Esophagus muscularis mucosa (tissue), 4 donors: ENCODE measurements at regions not wholly inside any gene's neighbourhood (a gene's known extent, or its start where the extent isn't known, plus 50 kb on each side); places are given as distances from the start of the nearest gene placed in this dataset.

ENCODE experiments used
- EP300 ChIP-seq: sonication (generic); formaldehyde crosslinking; IDR thresholded peaks from one replicate; pipeline ENCODE4 v1.6.1; 2017; ENCODE audit warnings: antibody characterized with exemption
- POLR2A ChIP-seq: fragments of 450-650 bp; IDR thresholded peaks from one replicate; pipeline ENCODE4 v1.6.1; 2017; ENCODE audit warnings: antibody characterized with exemption, moderate library complexity, mild to moderate bottlenecking, low read depth
- POLR2AphosphoS5 ChIP-seq, 2 donors: sonication (generic); formaldehyde crosslinking; IDR thresholded peaks; one replicate each; pipeline ENCODE4 v1.6.1; 2017; ENCODE audit warnings: antibody characterized with exemption in 2 of 2
- TF ChIP-seq, protein P1 (sequence below), 3 experiments: fragments of 200-600 bp in 2 of 3; fragments of 450-650 bp in 1 of 3; sonication (generic) in 2 of 3; IDR thresholded peaks; one replicate each; pipeline ENCODE4 v1.5.1; 2017 to 2019; ENCODE audit warnings: antibody characterized with exemption in 3 of 3, mild to moderate bottlenecking in 2 of 3, moderate library complexity in 1 of 3

DNA sequence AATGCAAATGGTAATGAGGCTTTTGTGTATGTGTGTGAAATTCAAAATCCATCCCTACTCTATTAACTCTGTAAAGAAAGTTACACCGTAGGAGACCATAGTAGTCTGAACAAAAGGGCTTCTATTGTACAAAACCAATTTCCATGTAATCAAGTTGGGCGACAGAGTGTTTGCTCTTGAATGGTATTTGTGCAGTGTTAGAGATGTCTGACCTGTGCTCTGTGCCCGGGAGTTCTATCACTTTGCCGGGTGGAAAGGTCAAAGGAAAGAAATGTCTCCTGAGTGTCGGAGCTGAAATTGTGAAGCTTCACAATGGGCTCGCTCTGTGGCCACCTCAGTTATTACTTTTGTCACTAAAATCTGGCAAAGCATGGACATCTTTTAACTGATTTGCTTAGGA lies 312.0 kb downstream of the SAMD5 start:
- TF ChIP-seq, protein P1, sequence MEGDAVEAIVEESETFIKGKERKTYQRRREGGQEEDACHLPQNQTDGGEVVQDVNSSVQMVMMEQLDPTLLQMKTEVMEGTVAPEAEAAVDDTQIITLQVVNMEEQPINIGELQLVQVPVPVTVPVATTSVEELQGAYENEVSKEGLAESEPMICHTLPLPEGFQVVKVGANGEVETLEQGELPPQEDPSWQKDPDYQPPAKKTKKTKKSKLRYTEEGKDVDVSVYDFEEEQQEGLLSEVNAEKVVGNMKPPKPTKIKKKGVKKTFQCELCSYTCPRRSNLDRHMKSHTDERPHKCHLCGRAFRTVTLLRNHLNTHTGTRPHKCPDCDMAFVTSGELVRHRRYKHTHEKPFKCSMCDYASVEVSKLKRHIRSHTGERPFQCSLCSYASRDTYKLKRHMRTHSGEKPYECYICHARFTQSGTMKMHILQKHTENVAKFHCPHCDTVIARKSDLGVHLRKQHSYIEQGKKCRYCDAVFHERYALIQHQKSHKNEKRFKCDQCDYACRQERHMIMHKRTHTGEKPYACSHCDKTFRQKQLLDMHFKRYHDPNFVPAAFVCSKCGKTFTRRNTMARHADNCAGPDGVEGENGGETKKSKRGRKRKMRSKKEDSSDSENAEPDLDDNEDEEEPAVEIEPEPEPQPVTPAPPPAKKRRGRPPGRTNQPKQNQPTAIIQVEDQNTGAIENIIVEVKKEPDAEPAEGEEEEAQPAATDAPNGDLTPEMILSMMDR (IDR thresholded peaks at IDR 0.05) = no peak
- TF ChIP-seq POLR2A (no peak), POLR2AphosphoS5 (IDR thresholded peaks at IDR 0.05) (no peak), EP300 (no peak)
